ENCODE measurements at regions not wholly inside any gene's neighbourhood (a gene's known extent, or its start where the extent isn't known, plus 50 kb on each side); places are given as distances from the start of the nearest gene placed in this dataset.
"Not testable (repeated sequence)": the region's sequence is repeated elsewhere in the genome, so short reads cannot be mapped to it uniquely, and the experiment has no call there.

DNA sequence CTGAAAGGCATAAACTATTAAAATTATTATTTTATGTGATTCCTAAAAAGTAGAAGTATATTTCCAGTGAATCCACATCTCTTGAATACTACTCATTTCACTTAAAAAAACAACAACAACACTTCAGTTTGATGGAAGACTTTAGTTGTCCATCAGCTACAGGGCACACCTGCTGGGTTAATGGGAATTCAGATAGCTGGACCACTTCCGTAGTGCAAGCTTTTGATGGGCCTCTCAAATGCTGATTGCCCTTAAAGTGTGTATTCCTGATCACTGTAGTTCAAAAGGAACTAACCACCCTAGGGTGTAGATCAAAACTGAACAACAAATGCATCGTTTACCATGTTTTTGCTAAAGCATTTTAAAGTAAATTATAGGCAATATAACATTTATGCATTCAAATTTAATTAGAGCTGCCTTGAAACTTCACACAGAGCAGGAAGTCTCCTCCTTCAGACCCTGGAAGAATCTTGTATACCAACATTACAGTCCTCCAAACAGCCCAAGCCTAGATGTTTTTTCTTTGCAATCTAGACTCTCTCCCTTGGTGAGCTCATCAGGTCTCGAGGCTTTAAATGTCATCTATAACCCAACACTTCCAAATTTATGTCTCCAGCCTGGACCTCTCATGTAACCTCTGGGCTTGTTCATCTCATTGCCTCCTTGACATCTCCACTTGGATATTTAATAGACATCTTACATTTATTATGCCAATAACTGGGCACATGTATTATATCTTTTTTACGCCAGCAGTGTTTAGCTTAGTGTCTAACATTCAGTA lies 510.1 kb upstream of the SLC39A10 start:
- 91% methylated on average over 4 of the region's 4 CpGs for WGBS (ENCODE audit: low lambda C conversion rate, missing lambda C conversion rate)
- Histone ChIP-seq H3K4me3 (no peak overlapping the region), H2AFZ (no peak overlapping the region)

GRCh38 chr2:195138435-195138834 lies 518.6 kb upstream of the SLC39A10 start:
- no peaks in the 10 kb centered on the region for H3K79me2 ChIP-seq
- H3K4me3 ChIP-seq = no peak overlapping the region
- no peaks in the 10 kb centered on the region for H4K20me1 ChIP-seq (ENCODE audit: insufficient read depth, poor library complexity, severe bottlenecking)
- no peak for DNase-seq (ENCODE audit: low spot score)
- H3K4me2 ChIP-seq = no peak overlapping the region
- H3K9me3 ChIP-seq (ENCODE audit: low read depth) = no peaks in the 10 kb centered on the region
- WGBS (ENCODE audit: low lambda C conversion rate, missing lambda C conversion rate) = 85% methylated on average over 7 of the region's 7 CpGs
- H3K27me3 ChIP-seq = no peaks in the 10 kb centered on the region
- no peak for TF ChIP-seq EZH2 (IDR thresholded peaks at IDR 0.05; ENCODE audit: borderline replicate concordance)
- no peak for TF ChIP-seq CTCF (IDR thresholded peaks at IDR 0.05; ENCODE audit: poor library complexity)
- no peak for TF ChIP-seq EZH2phosphoT487 (IDR thresholded peaks at IDR 0.05; ENCODE audit: low read depth, severe bottlenecking, unreplicated experiment)
- no peak overlapping the region for H2AFZ ChIP-seq
- H3K9me2 ChIP-seq (replicated peaks; ENCODE audit: insufficient read depth) = no peaks in the 10 kb centered on the region
- no peaks in the 10 kb centered on the region for H3K4me1 ChIP-seq (ENCODE audit: insufficient read depth)
- H3K36me3 ChIP-seq (replicated peaks; ENCODE audit: insufficient read depth, low read depth) = no peaks in the 10 kb centered on the region
- no peak overlapping the region for H3K27ac ChIP-seq

More for the DNA sequence above, 510.1 kb upstream of the SLC39A10 start:
- no peaks in the 10 kb centered on the region for H3K4me1 ChIP-seq (ENCODE audit: insufficient read depth)
- no peak for DNase-seq (ENCODE audit: low spot score)
- no peaks in the 10 kb centered on the region for H3K79me2 ChIP-seq
- H3K4me2 ChIP-seq = no peak overlapping the region
- H4K20me1 ChIP-seq (ENCODE audit: insufficient read depth, poor library complexity, severe bottlenecking) = no peaks in the 10 kb centered on the region
- no peaks in the 10 kb centered on the region for H3K9me3 ChIP-seq (ENCODE audit: low read depth)
- TF ChIP-seq EZH2 (IDR thresholded peaks at IDR 0.05; ENCODE audit: borderline replicate concordance) (no peak), EZH2phosphoT487 (IDR thresholded peaks at IDR 0.05; ENCODE audit: low read depth, severe bottlenecking, unreplicated experiment) (no peak), CTCF (IDR thresholded peaks at IDR 0.05; ENCODE audit: poor library complexity) (no peak)
- no peaks in the 10 kb centered on the region for H3K36me3 ChIP-seq (replicated peaks; ENCODE audit: insufficient read depth, low read depth)
- no peaks in the 10 kb centered on the region for H3K9me2 ChIP-seq (replicated peaks; ENCODE audit: insufficient read depth)
- H3K27me3 ChIP-seq = no peaks in the 10 kb centered on the region
- no peak overlapping the region for H3K27ac ChIP-seq

DNA sequence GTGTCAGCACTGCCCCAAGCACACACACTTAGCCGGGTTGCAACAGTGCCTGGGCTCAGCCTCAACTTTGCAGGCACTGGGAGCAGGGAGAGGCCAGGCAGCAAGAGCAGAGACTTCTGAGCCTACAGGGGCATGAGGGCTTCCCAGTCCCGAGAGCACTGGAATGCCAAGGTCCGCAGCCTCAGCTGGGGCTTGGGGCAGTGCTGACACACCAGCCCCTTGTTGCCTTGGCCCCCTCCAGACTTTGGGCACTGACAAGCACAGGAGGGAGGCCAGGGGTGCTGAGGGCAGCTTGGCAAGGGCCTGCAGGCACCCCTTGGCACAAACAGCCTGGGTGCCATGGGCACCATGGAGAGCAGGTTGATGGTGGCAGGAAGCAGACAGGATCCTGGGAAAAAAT lies 531.1 kb upstream of the SLC39A10 start:
- H3K36me3 ChIP-seq (replicated peaks; ENCODE audit: insufficient read depth, low read depth); H3K4me3 ChIP-seq; H3K4me2 ChIP-seq; H3K27me3 ChIP-seq; H3K9me2 ChIP-seq (replicated peaks; ENCODE audit: insufficient read depth); H3K9me3 ChIP-seq (ENCODE audit: low read depth); H2AFZ ChIP-seq; H4K20me1 ChIP-seq (ENCODE audit: insufficient read depth, poor library complexity, severe bottlenecking); H3K79me2 ChIP-seq; H3K4me1 ChIP-seq (ENCODE audit: insufficient read depth); H3K27ac ChIP-seq; DNase-seq (ENCODE audit: low spot score): not testable (repeated sequence)
- 96% methylated on average over 3 of the region's 3 CpGs for WGBS (ENCODE audit: low lambda C conversion rate, missing lambda C conversion rate)

DNA sequence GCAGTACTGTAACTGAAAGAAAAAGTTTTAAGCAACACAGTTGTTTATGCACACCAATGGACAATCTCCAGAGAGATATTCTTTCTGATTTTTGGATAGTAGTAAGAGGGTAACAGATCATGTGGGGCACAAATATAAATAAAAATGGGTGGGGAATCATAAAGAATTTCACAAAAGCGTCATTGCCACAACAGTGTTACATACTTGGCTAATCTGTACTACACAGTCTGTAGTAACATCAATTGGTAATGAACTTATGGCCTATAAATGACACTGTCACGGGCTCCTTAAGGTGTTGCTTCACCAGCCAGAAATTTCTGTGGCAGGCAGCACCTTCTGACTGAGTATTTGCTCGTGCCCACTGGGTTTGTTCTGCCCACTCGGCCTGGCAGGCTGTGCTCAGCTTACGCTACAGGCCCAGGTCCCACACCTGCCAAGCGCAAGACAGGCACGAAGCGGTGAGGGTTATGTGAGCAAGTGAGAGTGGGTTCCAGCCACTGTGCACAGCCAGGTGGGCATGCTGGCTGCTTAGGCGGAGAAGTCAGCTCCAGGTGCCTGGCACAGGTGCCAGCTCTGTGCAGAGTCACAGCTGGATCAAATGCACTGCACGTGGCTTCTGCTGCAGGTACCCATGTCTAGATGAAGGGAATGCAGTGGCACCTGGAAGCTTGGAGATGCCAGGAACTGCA lies 532.5 kb upstream of the SLC39A10 start:
- Histone ChIP-seq H3K27me3 (no peaks in the 10 kb centered on the region), H3K9me2 (replicated peaks; ENCODE audit: insufficient read depth) (no peaks in the 10 kb centered on the region), H3K4me2 (no peak overlapping the region), H2AFZ (no peak overlapping the region), H3K4me1 (ENCODE audit: insufficient read depth) (no peaks in the 10 kb centered on the region), H3K4me3 (no peak overlapping the region), H4K20me1 (ENCODE audit: insufficient read depth, poor library complexity, severe bottlenecking) (no peaks in the 10 kb centered on the region), H3K36me3 (replicated peaks; ENCODE audit: insufficient read depth, low read depth) (no peaks in the 10 kb centered on the region), H3K9me3 (ENCODE audit: low read depth) (no peaks in the 10 kb centered on the region), H3K79me2 (no peaks in the 10 kb centered on the region), H3K27ac (no peak overlapping the region)
- DNase-seq (ENCODE audit: low spot score) = no peak
- WGBS (ENCODE audit: low lambda C conversion rate, missing lambda C conversion rate) = 90% methylated on average over 10 of the region's 10 CpGs
- TF ChIP-seq CTCF (IDR thresholded peaks at IDR 0.05; ENCODE audit: poor library complexity) (no peak), EZH2phosphoT487 (IDR thresholded peaks at IDR 0.05; ENCODE audit: low read depth, severe bottlenecking, unreplicated experiment) (no peak)

Data from hepatocyte (in vitro differentiated cells).